ENCODE measurements at regions not wholly inside any gene's neighbourhood (a gene's known extent, or its start where the extent isn't known, plus 50 kb on each side); places are given as distances from the start of the nearest gene placed in this dataset.
A peak's percentile ranks its signal among the peaks of the same experiment; 100 is the strongest.
"Not testable (repeated sequence)": the region's sequence is repeated elsewhere in the genome, so short reads cannot be mapped to it uniquely, and the experiment has no call there.

- no peak for DNase-seq
Observed at GRCh38 chr2:11923935-11924334, 177.5 kb downstream of the LPIN1 start.

GRCh38 chr2:11925295-11926066 is 179.0 kb downstream of the LPIN1 start:
- no peak for DNase-seq

GRCh38 chr2:11930211-11930761 is 183.9 kb downstream of the LPIN1 start:
- no peak for DNase-seq

GRCh38 chr2:11932048-11932512 is 185.6 kb downstream of the LPIN1 start:
- no peak for DNase-seq

GRCh38 chr2:11932962-11933361 is 186.5 kb downstream of the LPIN1 start:
- no peak for DNase-seq

- no peak for DNase-seq
Observed at GRCh38 chr2:11933854-11934253, 187.4 kb downstream of the LPIN1 start.

- DNase-seq = no peak
Observed at GRCh38 chr2:11936761-11937160, 190.3 kb downstream of the LPIN1 start.

GRCh38 chr2:11938196-11938595 is 191.8 kb downstream of the LPIN1 start:
- DNase-seq = no peak

- no peak for DNase-seq
Observed at GRCh38 chr2:11939523-11939922, 193.1 kb downstream of the LPIN1 start.

- DNase-seq = no peak
Observed at GRCh38 chr2:11940121-11940743, 193.8 kb downstream of the LPIN1 start.

- DNase-seq = no peak
Observed at GRCh38 chr2:11940799-11941198, 194.4 kb downstream of the LPIN1 start.

GRCh38 chr2:11941201-11942177 is 195.1 kb downstream of the LPIN1 start:
- DNase-seq = no peak

GRCh38 chr2:11942178-11942569 is 195.7 kb downstream of the LPIN1 start:
- DNase-seq = no peak

GRCh38 chr2:11944311-11944710 is 197.9 kb downstream of the LPIN1 start:
- no peak for DNase-seq

GRCh38 chr2:11945139-11946126 is 199.0 kb downstream of the LPIN1 start:
- peak; percentile 28 for DNase-seq

- no peak for DNase-seq
Observed at GRCh38 chr2:11947956-11948355, 201.5 kb downstream of the LPIN1 start.

- DNase-seq = no peak
Observed at GRCh38 chr2:11949732-11950523, 203.5 kb downstream of the LPIN1 start.

GRCh38 chr2:11950896-11951295 is 204.5 kb downstream of the LPIN1 start:
- no peak for DNase-seq

GRCh38 chr2:11951492-11951891 is 205.1 kb downstream of the LPIN1 start:
- DNase-seq = not testable (repeated sequence)

- DNase-seq = no peak
Observed at GRCh38 chr2:11953258-11953657, 206.8 kb downstream of the LPIN1 start.

- DNase-seq = no peak
Observed at GRCh38 chr2:11955314-11955713, 208.9 kb downstream of the LPIN1 start.
